Ammon's horn (tissue), 1 donor: ENCODE measurements at regions not wholly inside any gene's neighbourhood (a gene's known extent, or its start where the extent isn't known, plus 50 kb on each side); places are given as distances from the start of the nearest gene placed in this dataset.
"Not testable (repeated sequence)": the region's sequence is repeated elsewhere in the genome, so short reads cannot be mapped to it uniquely, and the experiment has no call there.

Source experiments
- DNase-seq: peaks from one replicate; pipeline ENCODE4 v3.0.0-alpha.2; 2016; ENCODE audit warnings: low spot score

DNA sequence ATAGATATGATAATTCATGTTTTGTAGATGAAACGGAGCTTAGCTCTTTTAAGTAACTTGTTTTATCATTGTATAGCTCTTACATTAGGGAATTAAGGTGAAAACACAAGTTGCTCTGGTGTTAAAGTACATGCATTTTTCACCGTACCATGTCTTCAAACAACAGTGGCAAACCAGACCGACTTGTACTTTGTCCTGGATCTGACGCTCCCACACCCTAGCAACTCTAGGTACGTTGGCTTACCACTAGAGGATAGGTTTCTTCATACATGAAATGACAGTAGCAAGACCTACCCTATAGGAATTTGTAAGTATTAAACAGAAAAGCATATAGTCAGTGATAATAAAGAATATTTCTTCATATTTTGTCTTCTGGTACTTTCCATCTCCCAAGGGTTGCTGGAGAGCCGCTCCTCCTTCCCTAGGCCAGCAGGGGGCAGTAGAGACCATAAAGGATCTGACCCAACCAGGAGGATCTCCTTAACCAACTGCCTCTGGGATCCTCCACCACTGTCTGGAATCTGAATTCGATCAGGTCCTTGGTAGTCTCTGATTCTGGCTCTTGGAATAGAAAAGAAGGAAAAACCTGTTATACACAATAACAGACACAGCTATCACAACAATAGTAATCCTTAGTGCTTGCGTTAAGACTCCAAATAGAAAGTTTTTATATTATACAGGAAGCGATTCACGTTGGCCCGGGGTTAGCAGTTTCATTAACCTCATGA is 136.7 kb downstream of the CAVIN4 start:
- DNase-seq: peak; percentile 90

DNA sequence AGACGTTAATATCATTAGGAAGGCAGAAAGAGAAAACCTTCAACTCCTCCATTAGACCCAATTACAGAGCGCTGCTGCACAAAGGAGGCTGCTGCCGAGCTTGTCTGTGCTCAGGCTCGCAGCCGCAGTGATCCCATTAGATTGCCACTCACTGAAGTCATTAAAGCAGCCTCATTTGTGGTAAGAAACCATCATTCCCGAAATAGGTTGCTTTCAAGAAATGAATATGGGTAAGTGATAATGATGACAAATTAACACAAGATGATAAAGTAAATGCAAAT is 137.2 kb downstream of the CAVIN4 start:
- peak; percentile 40 for DNase-seq

DNA sequence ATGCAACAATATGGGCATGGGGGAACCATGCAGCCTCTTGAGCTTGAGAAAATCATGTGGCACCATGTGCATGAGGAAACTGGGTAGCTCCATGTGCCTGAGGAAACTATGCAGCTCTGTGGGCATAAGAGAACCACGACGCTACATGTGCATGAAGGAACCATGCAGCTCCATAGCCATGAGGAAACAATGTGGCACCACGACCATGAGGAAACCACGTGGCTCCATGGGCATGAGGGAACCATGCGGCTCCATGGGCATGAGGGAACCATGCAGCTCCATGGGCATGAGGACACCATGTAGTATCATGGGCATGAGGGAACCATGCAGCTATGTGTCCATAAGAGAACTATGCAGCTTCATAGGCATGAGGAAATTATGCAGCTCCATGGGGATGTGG is 140.8 kb downstream of the CAVIN4 start:
- no peak for DNase-seq

DNA sequence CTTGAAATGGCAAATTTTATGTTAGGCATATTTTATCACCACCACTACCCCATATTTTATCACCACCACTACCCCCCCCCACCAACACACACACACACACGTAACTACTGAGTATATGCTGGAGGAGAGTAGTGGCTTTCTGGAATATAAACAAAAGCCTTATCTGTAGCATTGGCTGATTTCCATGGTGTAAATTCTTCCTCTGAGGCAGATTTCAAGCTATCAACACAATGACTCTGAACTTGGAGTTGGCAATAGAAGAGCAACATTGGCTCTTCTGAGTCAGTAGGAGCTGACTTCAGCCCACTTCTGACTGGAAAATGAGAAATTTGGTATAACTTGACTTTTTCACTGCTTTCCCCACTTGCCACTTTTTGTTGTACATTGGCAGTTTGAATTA is 143.0 kb downstream of the CAVIN4 start:
- no peak for DNase-seq

DNA sequence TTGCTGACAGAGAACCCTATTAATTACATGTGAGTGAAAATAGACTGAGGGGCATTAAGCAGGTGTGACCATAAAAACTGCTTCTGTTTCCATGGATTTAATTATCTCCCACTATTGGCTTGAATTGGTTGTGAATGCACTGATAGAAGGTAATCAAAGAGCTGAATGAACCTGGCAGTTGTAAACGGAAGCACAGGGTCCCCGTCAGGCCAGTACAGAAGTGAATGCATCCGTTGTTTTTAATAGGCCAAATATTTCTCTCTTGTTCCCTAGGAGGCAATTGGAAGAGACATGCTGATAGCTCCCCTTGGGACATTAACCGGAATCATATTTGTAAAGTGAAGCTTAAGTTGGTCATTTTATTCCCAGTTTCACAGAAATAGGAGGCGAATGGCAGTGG is 147.0 kb downstream of the CAVIN4 start:
- no peak for DNase-seq

DNA sequence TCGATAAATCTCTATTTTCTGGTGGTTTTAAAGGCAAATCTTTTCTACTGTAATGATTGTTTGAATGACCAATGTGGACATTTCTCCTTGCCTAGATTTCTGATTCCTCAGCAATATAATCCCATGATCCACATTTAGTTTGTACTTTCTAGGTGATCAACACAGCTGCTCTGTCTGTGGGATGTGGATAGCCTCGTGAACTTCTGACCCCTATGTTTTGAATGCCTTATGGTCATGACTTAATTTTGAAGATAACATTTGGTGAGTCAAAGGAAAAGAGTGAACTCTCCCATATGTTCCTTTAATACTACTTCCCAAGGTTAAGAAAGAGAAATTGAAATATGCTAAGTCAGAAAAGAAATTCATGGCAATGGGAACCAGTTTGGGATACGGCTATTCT is 147.5 kb downstream of the CAVIN4 start:
- DNase-seq: no peak

DNA sequence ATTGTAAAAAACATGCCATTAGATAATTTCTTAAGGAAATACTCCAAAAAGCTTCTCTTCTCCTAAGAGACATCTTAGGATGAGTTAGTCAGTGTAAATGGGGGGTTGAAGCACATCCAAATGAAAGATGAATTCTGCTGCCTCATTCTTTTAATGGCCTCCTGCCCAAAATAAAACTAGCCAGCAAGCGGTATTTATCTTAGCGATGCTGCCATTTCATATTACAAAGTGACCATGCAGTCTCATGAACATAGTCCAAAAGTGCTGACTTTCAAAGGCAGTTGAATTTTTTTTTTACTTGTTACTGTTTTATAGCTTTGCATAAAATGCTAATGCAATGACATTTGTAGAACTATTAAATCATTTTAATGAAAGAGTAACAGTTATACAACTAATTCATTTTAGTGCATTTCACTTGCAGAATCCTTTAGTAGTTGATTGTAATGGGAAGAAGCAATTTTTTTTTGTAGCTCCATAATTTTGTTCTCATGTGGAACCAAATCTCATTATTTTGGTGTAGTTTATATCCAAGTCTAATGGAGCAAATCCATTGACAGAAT is 151.5 kb downstream of the CAVIN4 start:
- DNase-seq: no peak

DNA sequence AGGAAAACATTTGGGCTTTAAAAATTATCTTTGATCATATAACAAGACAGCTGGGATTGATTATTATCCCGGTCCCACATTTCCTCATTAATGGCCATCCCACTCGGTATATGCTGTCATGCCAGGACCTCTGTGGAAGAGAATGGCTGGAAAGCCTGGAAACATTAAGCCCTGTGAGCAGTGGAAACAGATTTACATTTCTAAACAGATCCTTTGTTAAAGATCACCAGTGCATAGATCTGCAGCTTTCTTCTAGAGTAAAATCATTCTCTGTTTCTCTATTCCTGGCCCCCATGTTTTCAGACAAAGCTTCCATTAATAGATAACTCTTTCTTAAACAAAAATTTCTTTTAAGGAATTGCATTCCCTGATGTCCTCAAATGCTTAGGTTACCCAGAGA is 152.2 kb downstream of the CAVIN4 start:
- no peak for DNase-seq

DNA sequence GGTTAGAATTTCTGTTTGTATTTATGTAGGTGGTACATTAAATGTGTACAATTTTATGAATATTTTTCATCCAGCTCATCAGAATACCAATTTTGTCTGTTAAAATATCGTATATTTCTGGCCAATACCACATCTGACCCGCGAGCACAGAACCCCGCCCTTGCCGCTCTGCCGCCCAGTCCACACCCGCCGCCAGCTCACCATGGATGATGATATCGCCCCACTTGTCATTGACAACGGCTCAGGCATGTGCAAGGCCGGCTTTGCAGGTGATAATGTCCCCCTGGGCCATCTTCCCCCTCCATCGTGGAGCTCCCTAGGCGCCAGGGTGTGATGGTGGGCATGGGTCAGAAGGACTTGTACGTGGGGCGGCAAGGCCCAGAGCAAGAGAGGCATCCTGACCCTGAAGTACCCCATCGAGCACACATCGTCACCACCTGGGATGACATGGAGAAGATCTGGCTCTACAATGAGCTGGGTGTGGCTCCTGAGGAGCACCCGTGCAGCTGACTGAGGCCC is 153.2 kb downstream of the CAVIN4 start:
- no peak for DNase-seq

DNA sequence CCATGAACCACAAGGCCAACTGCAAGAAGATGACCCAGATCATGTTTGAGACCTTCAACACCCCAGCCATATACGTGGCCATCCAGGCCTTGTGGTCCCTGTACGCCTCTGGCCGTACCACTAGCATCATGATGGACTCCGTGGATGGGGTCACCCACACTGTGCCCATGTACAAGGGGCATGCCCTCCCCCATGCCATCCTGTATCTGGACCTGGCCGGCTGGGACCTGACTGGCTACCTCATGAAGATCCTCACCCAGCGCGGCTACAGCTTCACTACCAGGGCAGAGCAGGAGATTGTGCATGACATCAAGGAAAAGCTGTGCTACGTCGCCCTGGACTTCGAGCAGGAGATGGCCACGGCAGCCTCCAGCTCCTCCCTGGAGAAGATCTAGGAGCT is 153.7 kb downstream of the CAVIN4 start:
- DNase-seq: no peak

DNA sequence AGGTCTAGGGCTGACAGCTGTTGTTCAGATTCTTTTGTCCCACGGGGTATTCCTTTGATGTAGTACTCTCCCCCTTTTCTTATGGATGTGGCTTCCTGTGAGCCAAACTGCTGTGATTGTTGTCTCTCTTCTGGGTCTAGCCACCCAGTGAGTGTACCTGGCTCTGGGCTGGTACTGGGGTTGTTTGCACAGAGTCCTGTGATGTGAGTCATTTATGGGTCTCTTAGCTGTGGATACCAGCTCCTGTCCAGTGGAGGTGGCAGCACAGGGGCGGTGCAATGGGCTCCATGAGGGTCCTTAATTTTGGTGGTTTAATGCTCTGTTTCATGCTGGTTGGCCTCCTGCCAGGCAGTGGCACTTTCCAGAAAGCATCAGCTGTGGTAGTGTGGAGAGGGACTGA is 161.3 kb downstream of the CAVIN4 start:
- DNase-seq: no peak

DNA sequence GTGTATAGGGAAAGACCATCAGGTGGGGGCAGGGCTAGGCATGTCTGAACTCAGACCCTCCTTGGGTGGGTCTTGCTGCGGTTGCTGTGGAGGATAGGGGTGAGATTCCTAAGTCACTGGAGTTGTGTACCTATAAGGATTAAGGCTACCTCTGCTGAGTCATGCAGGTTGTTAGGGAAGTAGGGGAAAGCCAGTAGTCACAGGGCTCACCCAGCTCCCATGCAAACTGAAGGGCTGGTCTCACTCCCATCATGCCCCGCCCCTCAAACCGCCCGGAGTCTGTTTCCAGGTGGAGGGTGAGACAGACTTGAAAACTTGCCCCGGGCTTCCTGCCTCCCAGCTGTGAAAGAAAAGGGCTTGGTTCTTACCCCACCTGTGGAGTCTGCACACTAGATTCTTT is 161.8 kb downstream of the CAVIN4 start:
- DNase-seq: no peak

DNA sequence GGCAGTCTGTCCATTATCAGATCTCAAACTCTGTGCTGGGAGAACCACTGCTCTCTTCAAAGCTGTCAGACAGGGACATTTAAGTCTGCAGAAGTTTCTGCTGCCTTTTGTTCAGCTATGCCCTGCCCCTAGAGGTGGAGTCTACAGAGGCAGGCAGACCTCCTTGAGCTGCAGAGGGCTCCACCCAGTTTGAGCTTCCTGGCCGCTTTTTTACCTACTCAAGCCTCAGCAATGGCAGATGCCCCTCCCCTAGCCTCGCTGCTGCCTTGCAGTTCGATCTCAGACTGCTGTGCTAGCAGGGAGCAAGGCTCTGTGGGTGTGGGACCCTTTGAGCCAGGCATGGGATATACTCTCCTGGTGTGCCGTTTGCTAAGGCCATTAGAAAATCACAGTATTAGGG is 171.1 kb downstream of the CAVIN4 start:
- not testable (repeated sequence) for DNase-seq

DNA sequence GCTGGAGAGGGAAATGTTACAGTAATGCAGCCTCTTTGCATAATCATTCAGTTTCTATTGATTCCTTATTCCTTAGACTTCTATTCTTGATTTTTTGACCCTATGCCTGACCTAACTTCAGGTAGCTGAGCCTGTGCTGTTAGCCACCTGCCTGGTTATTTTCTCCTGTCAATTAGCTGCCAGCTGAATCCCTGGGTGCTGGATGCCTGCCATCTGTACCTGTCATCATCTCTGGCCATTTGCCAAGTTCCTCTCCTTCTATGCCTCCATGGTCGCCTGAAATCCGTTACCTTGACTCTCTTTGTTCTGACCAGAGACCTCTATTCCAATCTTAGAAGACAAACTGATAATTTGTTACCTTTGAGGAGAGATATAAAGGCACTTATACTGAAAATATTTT is 178.3 kb downstream of the CAVIN4 start:
- DNase-seq: no peak

DNA sequence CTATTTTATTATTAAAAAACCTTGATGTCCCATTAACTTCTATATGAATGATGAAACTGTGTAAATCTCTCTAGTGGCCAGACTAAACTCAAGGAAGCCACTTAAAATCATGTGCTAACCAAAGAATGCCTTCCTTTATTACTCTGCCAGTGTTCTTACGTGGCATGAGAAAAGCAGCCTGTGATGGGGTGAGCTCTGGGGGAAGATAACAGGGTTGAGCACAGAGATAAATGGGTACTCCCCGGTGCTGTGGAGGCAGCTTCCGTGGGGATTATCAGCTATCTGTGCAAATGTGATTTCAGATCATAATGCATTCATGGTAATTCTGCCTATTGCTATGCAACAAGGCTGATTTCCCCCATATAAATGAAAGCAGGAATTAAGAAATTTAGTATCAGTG is 181.3 kb downstream of the CAVIN4 start:
- no peak for DNase-seq

DNA sequence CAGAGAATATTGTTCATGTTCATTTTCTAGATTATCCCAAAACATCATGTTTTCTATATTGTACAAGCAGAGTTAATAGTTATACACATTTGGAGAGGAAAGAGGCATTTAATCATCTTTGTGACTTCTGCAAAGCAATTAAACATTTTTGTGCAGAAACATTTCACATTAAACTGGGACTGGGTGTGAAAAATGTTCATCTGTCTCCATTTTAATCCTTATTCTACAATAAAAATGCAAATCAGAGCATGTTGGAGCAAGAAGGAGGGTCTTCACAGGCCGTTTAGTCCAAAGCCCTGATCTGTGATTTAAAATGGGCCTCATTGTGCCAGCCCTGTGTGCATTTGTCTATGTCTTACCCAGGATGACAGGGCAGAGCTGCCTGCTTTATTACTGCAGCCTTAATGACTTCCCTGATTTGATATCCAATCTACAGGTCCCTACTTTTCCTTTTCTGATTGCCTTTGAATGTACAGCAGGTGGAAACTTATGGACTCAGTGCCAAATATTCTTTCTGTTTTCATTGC is 183.5 kb downstream of the CAVIN4 start:
- no peak for DNase-seq

DNA sequence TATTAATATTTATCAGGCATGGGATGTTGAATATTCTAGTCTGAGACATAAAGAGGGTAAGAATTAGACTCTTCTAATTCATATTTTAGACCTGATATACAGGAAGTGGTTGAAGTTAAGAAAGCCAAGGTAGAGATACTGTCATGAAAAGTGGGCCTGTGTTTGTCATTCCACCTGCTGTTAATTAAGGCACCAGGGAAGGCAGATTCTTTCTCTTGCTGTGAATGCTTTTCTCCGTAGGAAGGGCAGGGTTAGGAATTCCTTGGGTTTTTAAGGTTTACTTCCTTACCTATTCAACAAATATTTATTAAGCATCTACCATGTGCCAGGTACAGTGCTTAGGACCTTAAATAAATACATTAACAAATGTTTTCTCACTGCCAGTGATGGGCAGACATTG is 196.4 kb downstream of the CAVIN4 start:
- DNase-seq: no peak

DNA sequence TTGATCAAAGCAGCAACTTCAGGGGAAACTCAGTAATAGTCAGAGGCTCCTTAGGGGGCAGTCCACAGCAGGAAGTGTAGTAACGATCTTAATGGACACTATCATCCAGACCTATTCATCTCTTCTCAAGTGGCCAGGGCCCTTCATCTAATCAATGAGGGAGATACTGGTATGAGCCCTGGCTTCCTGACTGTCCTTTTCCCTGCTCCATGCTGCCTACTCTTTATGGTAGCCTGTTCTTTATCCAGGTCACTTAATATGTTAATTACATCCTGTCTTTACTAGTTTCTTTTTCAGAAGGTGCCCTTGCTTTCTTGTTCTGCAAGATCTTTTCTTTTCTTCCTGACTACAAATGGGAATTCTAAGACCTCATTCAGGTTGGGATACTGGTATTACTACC is 197.1 kb downstream of the CAVIN4 start:
- no peak for DNase-seq

DNA sequence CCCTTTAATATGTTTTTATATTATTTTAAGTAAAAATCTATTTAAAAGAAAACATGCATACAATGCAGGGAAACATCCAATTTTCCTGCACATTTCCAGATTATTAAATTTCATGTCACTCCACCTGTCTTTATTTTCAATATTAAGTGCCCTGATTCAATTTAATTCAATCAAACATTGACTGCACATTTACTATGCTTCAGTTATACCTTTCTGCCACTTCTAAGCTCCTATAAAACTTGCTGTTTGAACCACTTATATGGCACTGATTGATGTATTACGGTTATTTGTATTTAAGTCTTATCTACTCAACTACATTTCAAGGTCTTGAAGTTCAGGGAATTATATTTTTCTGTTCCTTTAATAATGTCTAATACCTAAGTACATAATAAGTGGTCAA is 198.0 kb downstream of the CAVIN4 start:
- no peak for DNase-seq

DNA sequence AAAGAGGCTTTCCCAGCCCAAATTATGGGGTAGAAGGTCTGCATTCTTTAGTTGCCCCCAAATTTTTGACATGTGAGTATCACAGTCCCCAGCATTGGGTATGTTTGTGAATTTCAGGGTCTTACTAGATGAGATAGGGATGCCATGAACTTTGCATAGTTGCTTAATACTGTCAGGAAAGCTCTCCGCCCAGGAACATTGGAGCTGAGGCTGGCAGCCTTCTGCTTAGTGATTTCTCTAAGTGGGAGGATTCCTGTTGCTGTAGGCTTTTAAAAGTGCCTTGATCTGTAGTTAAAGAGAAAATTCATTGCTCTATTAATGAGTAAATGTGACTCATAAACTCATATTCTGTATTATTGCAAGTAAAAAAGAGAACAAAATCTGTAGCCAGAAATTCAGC is 206.9 kb downstream of the CAVIN4 start:
- DNase-seq: peak; percentile 24

DNA sequence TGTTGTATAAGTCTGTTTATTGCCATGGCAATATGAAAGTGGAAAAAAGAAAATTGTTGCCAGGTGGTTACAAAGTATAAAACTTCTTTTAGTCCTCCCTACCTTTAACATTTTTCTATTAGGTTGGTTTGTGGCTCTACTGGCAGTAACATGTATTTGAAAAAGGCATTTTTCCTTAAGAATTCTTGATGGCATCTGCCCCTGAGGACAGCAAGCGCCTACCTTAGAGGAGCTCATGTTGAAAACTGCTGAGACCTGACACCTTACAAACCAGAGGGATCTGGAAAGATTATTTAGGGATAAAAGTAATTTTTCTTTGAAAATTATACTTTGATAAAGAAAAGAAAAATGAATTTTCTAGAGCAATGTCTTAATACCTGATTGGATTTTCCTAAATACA is 208.1 kb downstream of the CAVIN4 start:
- DNase-seq: no peak

DNA sequence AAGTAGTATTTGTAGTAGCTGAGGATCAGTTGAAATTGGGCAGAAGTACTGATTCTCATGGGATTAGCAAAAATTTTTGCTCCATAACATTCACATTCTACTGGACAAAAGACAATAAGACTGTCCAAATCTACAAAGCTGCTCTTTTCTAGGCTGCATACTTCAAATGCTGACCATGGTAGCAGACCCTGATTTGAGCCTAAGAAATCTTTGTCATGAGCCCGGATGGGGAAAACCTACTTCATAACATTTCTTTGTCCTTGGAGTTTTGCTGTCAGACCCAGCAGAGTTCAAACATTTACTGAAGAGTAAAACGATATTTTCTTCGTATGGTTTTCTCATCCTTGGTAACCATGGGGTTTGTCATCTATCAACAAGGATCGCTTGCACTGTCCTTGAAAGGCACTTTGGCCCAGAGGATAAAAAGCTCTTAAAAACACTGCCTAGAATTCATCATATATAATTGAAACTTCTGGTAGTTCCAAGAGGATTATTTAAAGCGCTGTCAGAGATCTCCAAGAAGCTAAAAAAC is 216.9 kb downstream of the CAVIN4 start:
- no peak for DNase-seq

DNA sequence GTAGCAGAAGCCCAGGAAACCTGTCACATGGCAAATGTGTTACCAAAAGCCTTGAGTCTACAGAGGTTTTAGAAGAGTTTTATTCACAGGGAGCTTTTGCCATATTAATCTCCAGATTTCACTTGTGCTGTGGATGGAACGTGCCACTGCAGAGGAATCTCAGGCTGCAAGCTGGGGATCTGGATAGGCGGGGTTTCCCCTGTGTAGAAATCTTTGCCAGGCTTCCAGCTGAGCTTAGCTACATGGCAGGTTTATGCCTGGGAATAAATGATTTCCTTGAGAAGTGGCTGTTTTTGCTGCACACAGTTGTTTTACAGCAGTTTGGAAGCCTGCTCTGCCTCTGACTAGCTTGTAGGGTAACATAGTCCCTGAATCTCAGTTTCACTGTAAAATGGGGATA is 224.6 kb upstream of the PLPPR1 start:
- no peak for DNase-seq

DNA sequence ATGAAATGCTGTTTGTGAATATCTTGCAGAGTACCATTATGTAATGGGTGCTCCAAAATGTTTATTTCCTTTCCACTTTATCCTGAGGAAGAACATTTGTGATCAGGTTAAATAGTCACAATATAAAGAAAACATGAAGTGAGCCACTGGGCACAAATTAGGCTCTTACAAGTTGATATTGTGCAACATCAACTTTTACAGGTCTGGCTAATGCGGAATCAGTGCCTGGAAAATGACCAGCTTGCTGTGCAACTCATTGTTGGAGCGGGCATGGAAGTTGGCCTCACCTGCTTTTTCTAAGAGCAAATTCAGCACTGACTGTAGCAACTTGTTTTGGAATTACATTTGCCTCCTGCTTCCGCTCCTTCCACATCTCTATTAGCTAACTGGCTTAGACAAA is 216.9 kb upstream of the PLPPR1 start:
- no peak for DNase-seq
